ENCODE measurements at regions not wholly inside any gene's neighbourhood (a gene's known extent, or its start where the extent isn't known, plus 50 kb on each side); places are given as distances from the start of the nearest gene placed in this dataset.

- Histone ChIP-seq H2AFZ (no peak overlapping the region), H3K4me1 (ENCODE audit: insufficient read depth) (peaks cover 7% of the 10 kb centered on the region), H3K27me3 (ENCODE audit: insufficient read depth) (no peaks in the 10 kb centered on the region), H3K79me2 (replicated peaks; ENCODE audit: insufficient read depth) (no peaks in the 10 kb centered on the region), H3K4me2 (no peak overlapping the region), H3F3A (replicated peaks; ENCODE audit: low read depth) (no peaks in the 10 kb centered on the region), H3K9me2 (ENCODE audit: insufficient read depth) (peaks cover 19% of the 10 kb centered on the region), H3K27ac (ENCODE audit: low read depth) (no peak overlapping the region), H3K4me3 (no peak overlapping the region), H3K36me3 (ENCODE audit: insufficient read depth) (no peaks in the 10 kb centered on the region), H4K20me1 (replicated peaks; ENCODE audit: insufficient read depth) (no peaks in the 10 kb centered on the region)
- H3K4me1 Mint-ChIP-seq, result peaks cover 11% of the 10 kb centered on the region
- no peak overlapping the region for H3K27ac Mint-ChIP-seq
- no peak overlapping the region for H3K4me3 Mint-ChIP-seq
- TF ChIP-seq NANOG (IDR thresholded peaks at IDR 0.05; ENCODE audit: borderline replicate concordance) (no peak), JUNB (IDR thresholded peaks at IDR 0.05; ENCODE audit: unreplicated experiment) (no peak), POLR2AphosphoS5 (IDR thresholded peaks at IDR 0.05; ENCODE audit: low read depth) (no peak), ZNF331 (CRISPR knock-in tag; IDR thresholded peaks at IDR 0.05; ENCODE audit: low read depth) (no peak), REST (IDR thresholded peaks at IDR 0.05; ENCODE audit: unreplicated experiment) (no peak), CTCF (conservative IDR thresholded peaks at IDR 0.05; ENCODE audit: low read depth in 2 of 2) (no peak), ETS1 (IDR thresholded peaks at IDR 0.05) (no peak), ZNF114 (CRISPR knock-in tag; IDR thresholded peaks at IDR 0.05) (no peak), EZH2phosphoT487 (IDR thresholded peaks at IDR 0.05; ENCODE audit: unreplicated experiment) (no peak), ZNF462 (CRISPR knock-in tag; IDR thresholded peaks at IDR 0.05) (no peak), CREB1 (CRISPR knock-in tag; IDR thresholded peaks at IDR 0.05; ENCODE audit: low read depth) (no peak), EZH2 (IDR thresholded peaks at IDR 0.05; ENCODE audit: low read depth, unreplicated experiment) (no peak), STAT1 (IDR thresholded peaks at IDR 0.05; ENCODE audit: unreplicated experiment) (no peak)
- H3K36me3 Mint-ChIP-seq (ENCODE audit: low read depth), result peaks cover 10% of the 10 kb centered on the region; the same call in 2 of the 3 replicates
- peaks cover 13% of the 10 kb centered on the region for H3K9me3 Mint-ChIP-seq
- DNase-seq (ENCODE audit: low spot score), result no peak
- H3K27me3 Mint-ChIP-seq (ENCODE audit: insufficient read depth, low read depth, poor library complexity), result no peaks in the 10 kb centered on the region
- no peak for ATAC-seq
Observed at GRCh38 chr18:40955351-40955750, 999.7 kb upstream of the PIK3C3 start.

Measured in GM23338 (cell line).